ENCODE measurements at regions not wholly inside any gene's neighbourhood (a gene's known extent, or its start where the extent isn't known, plus 50 kb on each side); places are given as distances from the start of the nearest gene placed in this dataset.

DNA sequence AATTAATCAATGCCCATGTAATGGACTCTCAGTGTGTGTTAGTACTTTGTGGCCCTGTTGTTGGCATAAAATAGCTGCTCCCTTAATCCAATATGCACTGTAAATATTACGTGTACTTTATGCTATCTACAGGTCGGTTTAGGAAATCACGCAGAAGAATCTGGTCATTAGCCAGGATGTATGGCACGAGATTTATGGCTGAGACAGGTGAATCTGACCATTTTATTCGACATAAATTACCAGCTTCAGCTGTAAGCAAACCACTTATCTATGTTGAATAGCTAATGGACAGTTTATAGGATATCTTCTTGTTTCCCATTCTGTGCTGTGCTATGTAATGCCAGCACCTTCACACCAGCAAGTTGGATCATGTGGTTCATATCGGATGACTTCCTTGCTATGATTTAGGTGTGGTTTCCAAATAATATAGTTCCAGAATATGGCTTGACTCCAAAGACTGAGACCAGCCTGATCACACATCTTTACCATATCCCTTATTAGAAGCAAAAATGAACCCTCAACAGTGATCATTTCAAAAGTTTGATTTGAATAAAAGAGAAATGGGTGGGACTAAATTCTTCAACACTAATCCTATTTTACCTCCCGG lies 301.4 kb downstream of the AHR start:
- Histone ChIP-seq H3K36me3 (ENCODE audit: control insufficient read depth, insufficient read depth, low read length) (no peaks in the 10 kb centered on the region), H3K4me1 (ENCODE audit: control insufficient read depth, insufficient read depth, low read length, poor library complexity, severe bottlenecking) (no peaks in the 10 kb centered on the region), H3K27me3 (ENCODE audit: control insufficient read depth, insufficient read depth, low read length) (no peaks in the 10 kb centered on the region), H3K9me3 (ENCODE audit: control insufficient read depth in 2 of 2, low read length in 2 of 2) (peaks cover 0 to 4% of the 10 kb centered on the region in 2 experiments), H3K4me3 (ENCODE audit: low read depth, low read length) (no peak overlapping the region), H3K27ac (ENCODE audit: insufficient read depth, low read length, poor library complexity, severe bottlenecking) (no peak overlapping the region)
- H3K4me3 Mint-ChIP-seq: no peak overlapping the region
- no peak for DNase-seq
- H3K27ac Mint-ChIP-seq: no peak overlapping the region
- H3K9me3 Mint-ChIP-seq: peaks cover 0 to 9% (median 4%) of the 10 kb centered on the region in 7 donors
- no peaks in the 10 kb centered on the region for H3K4me1 Mint-ChIP-seq
- peaks cover 8% of the 10 kb centered on the region for H3K27me3 Mint-ChIP-seq
- no peak for ATAC-seq (ENCODE audit: low read depth in 2 of 2)
- no peaks in the 10 kb centered on the region for H3K36me3 Mint-ChIP-seq

DNA sequence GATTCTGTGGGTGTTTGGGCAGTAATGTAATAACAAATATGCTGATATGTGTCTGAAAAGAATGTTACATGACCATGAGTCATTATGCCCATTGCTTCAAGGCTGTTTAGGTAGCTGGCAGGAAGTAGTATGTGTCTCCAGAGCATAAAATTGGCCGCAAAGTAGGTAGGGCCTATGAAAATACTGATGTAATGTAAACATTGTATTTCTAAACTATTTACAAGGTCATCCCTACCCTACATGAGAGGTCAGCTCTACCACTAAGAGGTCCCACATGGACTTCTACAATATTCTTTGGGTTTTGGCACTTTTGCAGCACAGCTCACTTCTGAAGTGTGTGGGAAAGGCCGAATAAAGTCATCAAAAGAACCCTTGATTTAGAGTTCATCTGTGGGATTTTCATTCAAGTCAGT lies 301.9 kb downstream of the AHR start:
- DNase-seq: no peak
- H3K9me3 ChIP-seq (ENCODE audit: control insufficient read depth in 2 of 2, low read length in 2 of 2): peaks cover 0 to 4% of the 10 kb centered on the region in 2 experiments
- H3K36me3 Mint-ChIP-seq: no peaks in the 10 kb centered on the region

DNA sequence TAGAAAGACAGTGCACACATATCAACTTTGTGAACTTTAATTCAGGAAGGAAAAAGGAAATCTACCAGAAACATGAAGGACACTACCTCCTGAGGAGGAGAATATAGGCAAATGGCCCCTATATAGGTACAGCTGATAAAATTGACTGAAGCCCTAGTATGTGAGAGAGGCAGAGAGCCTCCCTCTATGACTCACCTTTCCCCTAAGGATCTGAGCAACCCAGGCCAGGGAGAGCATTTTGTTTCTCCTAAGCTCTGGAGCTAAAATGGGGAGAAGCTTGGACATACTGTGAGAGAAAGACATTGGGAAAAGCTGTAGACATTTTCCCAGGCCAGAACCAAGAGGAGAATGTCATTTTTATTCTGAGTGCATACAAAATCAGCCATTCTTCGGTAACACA lies 303.5 kb downstream of the AHR start:
- Mint-ChIP-seq H3K27ac (no peak overlapping the region), H3K27me3 (peaks cover 9% of the 10 kb centered on the region), H3K9me3 (peaks cover 0 to 12% (median 4%) of the 10 kb centered on the region in 7 donors), H3K4me1 (no peaks in the 10 kb centered on the region), H3K36me3 (no peaks in the 10 kb centered on the region), H3K4me3 (no peak overlapping the region)
- Histone ChIP-seq H3K27ac (ENCODE audit: insufficient read depth, low read length, poor library complexity, severe bottlenecking) (no peak overlapping the region), H3K9me3 (ENCODE audit: control insufficient read depth in 2 of 2, low read length in 2 of 2) (peaks cover 0 to 4% of the 10 kb centered on the region in 2 experiments), H3K4me3 (ENCODE audit: low read depth, low read length) (no peak overlapping the region), H3K36me3 (ENCODE audit: control insufficient read depth, insufficient read depth, low read length) (no peaks in the 10 kb centered on the region), H3K27me3 (ENCODE audit: control insufficient read depth, insufficient read depth, low read length) (no peaks in the 10 kb centered on the region), H3K4me1 (ENCODE audit: control insufficient read depth, insufficient read depth, low read length, poor library complexity, severe bottlenecking) (no peaks in the 10 kb centered on the region)
- DNase-seq (no peak), ATAC-seq (ENCODE audit: low read depth in 2 of 2) (no peak)

More for the DNA sequence above, 301.9 kb downstream of the AHR start:
- no peak overlapping the region for H3K27ac ChIP-seq (ENCODE audit: insufficient read depth, low read length, poor library complexity, severe bottlenecking)
- H3K4me1 ChIP-seq (ENCODE audit: control insufficient read depth, insufficient read depth, low read length, poor library complexity, severe bottlenecking): no peaks in the 10 kb centered on the region
- no peak overlapping the region for H3K4me3 ChIP-seq (ENCODE audit: low read depth, low read length)
- no peak overlapping the region for H3K4me3 Mint-ChIP-seq
- no peak overlapping the region for H3K27ac Mint-ChIP-seq
- no peaks in the 10 kb centered on the region for H3K4me1 Mint-ChIP-seq
- no peak for ATAC-seq (ENCODE audit: low read depth in 2 of 2)
- peaks cover 8% of the 10 kb centered on the region for H3K27me3 Mint-ChIP-seq
- no peaks in the 10 kb centered on the region for H3K27me3 ChIP-seq (ENCODE audit: control insufficient read depth, insufficient read depth, low read length)
- no peaks in the 10 kb centered on the region for H3K36me3 ChIP-seq (ENCODE audit: control insufficient read depth, insufficient read depth, low read length)
- peaks cover 0 to 9% (median 4%) of the 10 kb centered on the region in 7 donors for H3K9me3 Mint-ChIP-seq

DNA sequence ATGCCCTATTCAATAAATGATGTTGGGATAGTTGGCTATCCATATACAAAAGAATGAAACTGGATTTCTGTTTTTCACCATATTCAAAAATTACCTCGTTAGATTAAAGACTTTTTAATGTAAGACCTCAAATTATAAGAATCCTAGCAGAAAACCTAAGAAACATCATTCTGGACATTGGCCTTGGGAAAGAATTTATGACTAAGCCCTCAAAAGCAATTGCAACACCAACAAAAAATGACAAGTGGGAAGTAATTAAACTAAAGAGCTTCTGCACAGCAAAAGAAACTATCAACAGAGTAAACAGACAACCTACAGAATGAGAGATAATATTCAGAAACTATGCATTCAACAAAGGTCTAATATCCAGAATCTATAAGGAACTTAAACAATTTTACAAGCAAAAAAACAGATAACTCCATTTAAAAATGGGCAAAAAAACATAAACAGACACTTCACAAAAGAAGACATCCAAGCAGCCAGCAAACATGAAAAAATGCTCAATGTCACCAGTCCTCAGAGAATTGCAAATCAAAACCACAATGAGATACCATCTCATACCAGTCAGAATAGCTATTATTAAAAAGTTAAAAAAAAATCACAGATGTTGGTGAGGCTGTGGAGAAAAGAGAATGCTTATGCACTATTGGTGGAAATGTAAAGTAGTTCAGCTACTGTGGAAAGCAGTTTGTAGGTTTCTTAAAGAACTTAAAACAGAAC lies 309.8 kb downstream of the AHR start:
- H3K4me1 ChIP-seq (ENCODE audit: control insufficient read depth, insufficient read depth, low read length, poor library complexity, severe bottlenecking): no peaks in the 10 kb centered on the region
- Mint-ChIP-seq H3K4me1 (no peaks in the 10 kb centered on the region), H3K27me3 (peaks cover 13% of the 10 kb centered on the region), H3K36me3 (no peaks in the 10 kb centered on the region), H3K9me3 (peaks cover 0 to 14% (median 5%) of the 10 kb centered on the region in 7 donors), H3K4me3 (no peak overlapping the region), H3K27ac (no peak overlapping the region)
- ATAC-seq (ENCODE audit: low read depth in 2 of 2) (no peak), DNase-seq (no peak)
- no peak overlapping the region for H3K4me3 ChIP-seq (ENCODE audit: low read depth, low read length)
- no peak overlapping the region for H3K27ac ChIP-seq (ENCODE audit: insufficient read depth, low read length, poor library complexity, severe bottlenecking)
- no peaks in the 10 kb centered on the region for H3K36me3 ChIP-seq (ENCODE audit: control insufficient read depth, insufficient read depth, low read length)
- H3K9me3 ChIP-seq (ENCODE audit: control insufficient read depth in 2 of 2, low read length in 2 of 2): peaks cover 0 to 4% of the 10 kb centered on the region in 2 experiments
- H3K27me3 ChIP-seq (ENCODE audit: control insufficient read depth, insufficient read depth, low read length): no peaks in the 10 kb centered on the region

DNA sequence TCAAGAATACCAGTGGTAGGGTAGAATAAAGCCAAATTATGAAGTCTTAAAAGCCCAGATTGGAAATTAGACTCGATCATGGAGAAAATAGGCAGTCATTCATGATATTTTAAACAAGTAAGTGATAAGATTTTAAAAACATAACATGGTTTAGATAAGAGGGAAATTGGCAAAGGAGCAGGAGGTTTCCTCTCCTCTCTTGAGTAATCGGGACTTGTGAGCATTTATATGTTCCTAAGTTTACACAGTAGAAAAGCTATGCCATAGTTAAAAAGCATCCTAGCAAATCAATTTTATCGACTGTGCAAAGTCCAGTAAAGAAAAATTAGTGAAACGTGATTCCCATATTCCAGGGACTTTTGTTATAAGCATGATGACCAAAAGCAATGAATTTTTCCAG lies 313.2 kb downstream of the AHR start:
- no peaks in the 10 kb centered on the region for H3K36me3 Mint-ChIP-seq
- H3K4me3 ChIP-seq (ENCODE audit: low read depth, low read length): no peak overlapping the region
- H3K4me1 ChIP-seq (ENCODE audit: control insufficient read depth, insufficient read depth, low read length, poor library complexity, severe bottlenecking): no peaks in the 10 kb centered on the region
- H3K9me3 Mint-ChIP-seq: peaks cover 0 to 8% (median 1%) of the 10 kb centered on the region in 7 donors
- no peaks in the 10 kb centered on the region for H3K36me3 ChIP-seq (ENCODE audit: control insufficient read depth, insufficient read depth, low read length)
- DNase-seq (no peak), ATAC-seq (ENCODE audit: low read depth in 2 of 2) (no peak)
- no peak overlapping the region for H3K27ac Mint-ChIP-seq
- no peaks in the 10 kb centered on the region for H3K9me3 ChIP-seq (ENCODE audit: control insufficient read depth in 2 of 2, low read length in 2 of 2)
- H3K27me3 ChIP-seq (ENCODE audit: control insufficient read depth, insufficient read depth, low read length): no peaks in the 10 kb centered on the region
- H3K4me3 Mint-ChIP-seq: no peak overlapping the region
- no peaks in the 10 kb centered on the region for H3K4me1 Mint-ChIP-seq
- no peak overlapping the region for H3K27ac ChIP-seq (ENCODE audit: insufficient read depth, low read length, poor library complexity, severe bottlenecking)
- peaks cover 7% of the 10 kb centered on the region for H3K27me3 Mint-ChIP-seq

DNA sequence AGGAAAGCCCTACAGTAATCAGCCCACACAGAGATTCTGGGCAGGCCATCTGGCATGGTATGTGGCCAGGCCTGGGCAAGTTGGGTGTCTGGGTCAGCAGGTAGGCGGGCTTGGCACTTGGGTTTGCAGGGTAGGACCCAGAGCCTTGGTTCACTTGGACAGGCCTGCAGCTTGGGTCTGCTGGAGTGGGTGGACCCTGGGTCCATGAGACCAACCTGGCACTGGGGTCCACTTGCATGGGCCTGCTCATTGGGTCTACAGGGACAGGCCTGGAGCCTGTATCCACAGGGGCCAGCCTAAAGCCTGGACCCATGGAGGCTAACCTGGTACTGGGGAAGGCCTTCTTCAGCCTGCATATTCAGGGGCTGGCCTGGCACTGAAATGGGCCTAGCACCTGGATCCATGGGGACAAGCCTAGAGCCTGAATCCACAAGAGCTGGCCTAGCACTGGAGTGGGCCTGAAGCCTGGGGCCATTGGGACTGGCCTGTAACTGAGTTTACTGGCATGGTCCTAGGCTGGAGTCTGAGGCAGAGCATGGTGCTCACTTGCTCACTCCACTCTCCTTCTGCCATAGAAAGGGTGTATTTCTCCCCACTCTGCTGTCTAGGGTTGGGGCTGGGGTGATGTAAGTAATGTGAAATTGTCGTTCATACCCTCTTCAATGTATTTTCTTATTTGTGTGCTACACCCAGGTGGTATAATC lies 315.0 kb downstream of the AHR start:
- H3K4me1 ChIP-seq (ENCODE audit: control insufficient read depth, insufficient read depth, low read length, poor library complexity, severe bottlenecking): no peaks in the 10 kb centered on the region
- DNase-seq: no peak
- no peaks in the 10 kb centered on the region for H3K9me3 ChIP-seq (ENCODE audit: control insufficient read depth in 2 of 2, low read length in 2 of 2)
- H3K36me3 ChIP-seq (ENCODE audit: control insufficient read depth, insufficient read depth, low read length): no peaks in the 10 kb centered on the region
- H3K4me3 Mint-ChIP-seq: no peak overlapping the region
- H3K27me3 Mint-ChIP-seq: no peaks in the 10 kb centered on the region
- H3K4me1 Mint-ChIP-seq: no peaks in the 10 kb centered on the region
- no peak overlapping the region for H3K4me3 ChIP-seq (ENCODE audit: low read depth, low read length)
- H3K9me3 Mint-ChIP-seq: peaks cover 0 to 2% (median 0%) of the 10 kb centered on the region in 7 donors
- H3K36me3 Mint-ChIP-seq: no peaks in the 10 kb centered on the region
- ATAC-seq (ENCODE audit: low read depth in 2 of 2): no peak
- H3K27ac ChIP-seq (ENCODE audit: insufficient read depth, low read length, poor library complexity, severe bottlenecking): no peak overlapping the region
- H3K27me3 ChIP-seq (ENCODE audit: control insufficient read depth, insufficient read depth, low read length): no peaks in the 10 kb centered on the region
- no peak overlapping the region for H3K27ac Mint-ChIP-seq

DNA sequence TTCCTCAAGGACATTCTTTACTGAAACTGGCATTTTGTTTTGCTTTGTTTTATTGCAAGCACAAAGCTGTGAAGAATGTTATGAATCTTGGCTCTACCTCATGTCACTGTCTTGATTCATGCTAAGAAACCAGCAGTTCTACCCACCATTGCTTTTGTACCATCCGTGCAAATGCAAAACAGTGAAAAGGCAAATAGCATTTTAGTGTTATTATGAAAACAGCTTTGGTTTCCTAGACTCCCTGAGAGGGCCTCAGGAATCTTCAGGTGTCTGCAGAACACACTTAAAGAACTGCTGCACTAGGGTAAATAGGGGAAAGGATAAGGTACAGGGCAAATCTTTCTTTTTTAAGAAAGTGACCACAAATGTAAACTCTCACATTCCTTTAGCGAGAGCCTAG lies 318.9 kb downstream of the AHR start:
- no peaks in the 10 kb centered on the region for H3K27me3 Mint-ChIP-seq
- DNase-seq (no peak), ATAC-seq (ENCODE audit: low read depth in 2 of 2) (no peak)
- H3K36me3 ChIP-seq (ENCODE audit: control insufficient read depth, insufficient read depth, low read length): no peaks in the 10 kb centered on the region
- no peaks in the 10 kb centered on the region for H3K36me3 Mint-ChIP-seq
- H3K4me1 Mint-ChIP-seq: no peaks in the 10 kb centered on the region
- no peak overlapping the region for H3K4me3 Mint-ChIP-seq
- no peak overlapping the region for H3K27ac Mint-ChIP-seq
- H3K9me3 ChIP-seq (ENCODE audit: control insufficient read depth in 2 of 2, low read length in 2 of 2): no peaks in the 10 kb centered on the region
- no peaks in the 10 kb centered on the region for H3K27me3 ChIP-seq (ENCODE audit: control insufficient read depth, insufficient read depth, low read length)
- H3K4me3 ChIP-seq (ENCODE audit: low read depth, low read length): no peak overlapping the region
- H3K9me3 Mint-ChIP-seq: peaks cover 0 to 3% (median 0%) of the 10 kb centered on the region in 7 donors
- no peaks in the 10 kb centered on the region for H3K4me1 ChIP-seq (ENCODE audit: control insufficient read depth, insufficient read depth, low read length, poor library complexity, severe bottlenecking)
- no peak overlapping the region for H3K27ac ChIP-seq (ENCODE audit: insufficient read depth, low read length, poor library complexity, severe bottlenecking)
